Stimulated activated CD4-positive, alpha-beta T cell treated with anti-CD3 and anti-CD28 coated beads, Interleukin-15, amount 100 ng/mL, for 48 hours (primary cell): ENCODE measurements at regions not wholly inside any gene's neighbourhood (a gene's known extent, or its start where the extent isn't known, plus 50 kb on each side); places are given as distances from the start of the nearest gene placed in this dataset.
"Not testable (repeated sequence)": the region's sequence is repeated elsewhere in the genome, so short reads cannot be mapped to it uniquely, and the experiment has no call there.

Experiments
- DNase-seq, 2 donors: peaks; one replicate each; pipeline ENCODE4 v3.0.0-alpha.2; 2020; ENCODE audit warnings: low read depth in 2 of 2

- DNase-seq: no peak
Observed at GRCh38 chr4:28075401-28075956, 1214.8 kb downstream of the STIM2 start.

- not testable (repeated sequence) for DNase-seq
Observed at GRCh38 chr4:28077203-28077602, 1216.6 kb downstream of the STIM2 start.

GRCh38 chr4:28082686-28083390 is 1222.2 kb downstream of the STIM2 start:
- DNase-seq: no peak

DNA sequence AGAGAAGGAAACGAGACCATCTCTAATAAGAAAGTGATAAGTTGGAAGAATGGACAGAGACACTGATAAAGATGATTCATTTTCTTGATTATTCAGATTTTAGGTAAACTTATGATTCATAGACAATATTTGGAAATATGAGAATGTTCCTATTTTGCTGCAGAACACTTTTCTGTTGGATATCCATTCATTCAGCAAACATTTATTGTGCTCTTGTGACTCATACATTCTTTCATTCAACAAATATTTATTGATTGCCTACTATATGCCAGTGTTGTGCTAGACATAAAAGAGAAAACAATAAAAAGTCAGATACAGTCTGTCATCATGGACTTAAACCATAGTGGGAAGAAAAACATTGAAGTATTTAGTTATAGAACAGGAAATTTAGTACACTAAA is 1232.0 kb downstream of the STIM2 start:
- no peak for DNase-seq

DNA sequence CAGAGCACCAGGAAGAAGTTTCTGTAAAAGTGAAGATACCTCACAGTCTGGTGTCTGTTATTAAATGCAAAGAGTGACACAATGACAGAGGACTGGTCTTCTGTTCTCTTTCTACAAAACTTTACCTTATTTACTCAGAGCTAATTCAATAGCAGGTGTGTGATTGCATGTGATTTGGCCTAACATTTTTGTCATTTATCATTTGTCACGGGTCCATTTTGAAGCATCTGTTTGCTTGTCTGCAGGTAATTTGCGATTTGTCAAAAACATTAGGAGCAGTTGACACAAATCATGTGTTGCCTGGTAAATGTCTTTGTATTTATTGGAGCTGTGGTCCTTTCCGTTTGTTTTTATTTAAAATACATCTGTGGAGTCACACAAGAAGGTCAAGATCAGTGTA is 1232.4 kb downstream of the STIM2 start:
- no peak for DNase-seq

DNA sequence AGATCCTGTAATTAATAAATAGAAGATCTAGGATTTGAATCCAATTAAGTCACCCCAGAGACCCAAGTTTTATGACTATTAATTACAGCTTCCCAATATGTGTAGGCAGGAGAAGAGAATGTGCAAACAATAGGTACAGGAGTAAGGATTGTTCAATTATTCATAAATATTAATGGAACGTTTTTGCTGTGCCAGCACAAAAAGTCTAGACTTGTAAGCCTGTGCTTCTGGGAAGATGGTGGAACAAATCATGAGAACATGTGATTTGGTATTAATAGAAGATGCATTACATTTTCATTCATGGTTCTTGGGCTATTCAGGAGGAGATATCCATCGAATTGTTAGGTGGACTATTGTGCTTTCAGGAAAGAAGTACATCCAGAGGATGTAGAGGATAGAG is 1240.9 kb downstream of the STIM2 start:
- no peak for DNase-seq

- DNase-seq: no peak
Observed at GRCh38 chr4:28105271-28105859, 1244.7 kb downstream of the STIM2 start.

GRCh38 chr4:28106155-28106554 is 1245.5 kb downstream of the STIM2 start:
- DNase-seq: no peak

DNA sequence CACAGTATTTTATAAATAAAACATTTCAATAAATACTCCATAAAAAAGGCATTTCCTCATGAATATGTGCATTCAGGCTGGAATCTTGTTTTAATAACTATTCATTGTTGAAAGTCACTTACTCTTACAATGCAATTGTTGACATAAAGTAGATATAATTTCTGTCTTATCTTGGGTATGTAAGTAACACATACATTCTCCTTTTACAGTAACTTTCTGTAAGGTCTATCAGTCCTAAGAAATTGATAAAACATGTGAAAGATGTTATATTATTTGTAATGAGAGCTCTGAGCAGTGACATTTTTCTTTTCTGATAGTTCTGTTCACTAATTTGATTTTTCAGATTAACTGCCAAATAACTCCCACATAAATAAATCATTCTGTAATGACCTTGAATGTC is 1249.2 kb downstream of the STIM2 start:
- DNase-seq: no peak

DNA sequence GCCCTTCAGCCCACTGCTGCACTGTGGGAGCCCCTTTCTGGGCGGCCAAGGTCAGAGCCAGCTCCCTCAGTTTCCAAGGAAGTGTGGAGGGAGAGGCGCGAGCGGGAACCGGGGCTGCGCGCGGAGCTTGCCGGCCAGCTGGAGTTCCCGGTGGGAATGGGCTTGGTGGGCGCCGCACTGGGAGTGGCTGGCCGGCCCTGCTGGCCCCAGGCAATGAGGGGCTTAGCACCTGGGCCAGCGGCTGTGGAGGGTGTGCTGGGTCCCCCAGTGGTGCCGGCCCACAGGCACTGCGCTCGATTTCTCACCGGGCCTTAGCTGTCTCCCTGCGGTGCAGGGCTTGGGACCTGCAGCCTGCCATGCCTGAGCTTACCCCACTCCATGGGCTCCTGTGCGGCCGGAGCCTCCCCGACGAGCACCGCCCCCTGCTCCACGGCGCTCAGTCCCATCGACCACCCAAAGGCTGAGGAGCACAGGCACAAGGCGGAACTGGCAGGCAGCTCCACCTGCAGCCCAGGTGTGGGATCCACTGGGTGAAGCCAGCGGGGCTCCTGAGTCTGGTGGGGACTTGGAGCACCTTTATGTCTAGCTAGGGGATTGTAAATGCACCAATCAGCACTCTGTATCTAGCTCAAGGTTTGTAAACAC is 1252.2 kb downstream of the STIM2 start:
- DNase-seq: not testable (repeated sequence)

DNA sequence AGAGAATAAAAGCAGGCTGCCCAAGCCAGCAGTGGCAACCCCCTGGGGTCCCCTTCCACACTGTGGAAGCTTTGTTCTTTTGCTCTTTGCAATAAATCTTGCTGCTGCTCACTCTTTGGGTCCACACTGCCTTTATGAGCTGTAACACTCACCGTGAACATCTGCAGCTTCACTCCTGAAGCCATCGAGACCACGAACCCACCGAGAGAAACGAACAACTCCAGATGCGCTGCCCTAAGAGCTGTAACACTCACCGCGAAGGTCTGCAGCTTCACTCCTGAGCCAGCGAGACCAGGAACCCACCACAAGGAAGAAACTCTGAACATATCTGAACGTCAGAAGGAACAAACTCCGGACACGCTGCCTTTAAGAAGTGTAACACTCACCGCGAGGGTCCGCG is 1252.9 kb downstream of the STIM2 start:
- not testable (repeated sequence) for DNase-seq

- not testable (repeated sequence) for DNase-seq
Observed at GRCh38 chr4:28116526-28117083, 1256.0 kb downstream of the STIM2 start.

DNA sequence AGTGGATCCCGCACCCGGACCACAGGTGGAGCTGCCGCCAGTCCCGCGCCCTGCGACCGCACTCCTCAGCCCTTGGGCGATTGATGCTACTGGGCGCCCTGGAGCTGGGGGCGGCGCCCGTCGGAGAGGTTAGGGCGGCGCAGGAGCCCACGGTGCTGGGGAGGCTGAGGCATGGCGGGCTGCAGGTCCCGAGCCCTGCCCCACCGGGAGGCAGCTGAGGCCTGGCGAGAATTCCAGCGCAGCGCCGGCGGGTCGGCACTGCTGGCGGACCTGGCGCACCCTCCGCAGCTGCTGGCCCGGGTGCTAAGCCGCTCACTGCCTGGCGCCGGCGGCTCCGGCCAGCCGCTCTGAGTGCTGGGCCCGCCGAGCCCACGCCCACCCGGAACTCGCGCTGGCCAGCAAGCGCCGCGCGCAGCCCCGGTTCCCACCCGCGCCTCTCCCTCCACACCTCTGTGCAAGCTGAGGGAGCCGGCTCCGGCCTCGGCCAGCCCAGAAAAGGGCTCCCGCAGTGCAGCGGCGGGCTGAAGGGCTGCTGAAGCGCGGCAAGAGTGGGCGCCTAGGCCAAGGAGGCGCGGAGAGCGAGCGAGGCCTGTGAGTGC is 1256.5 kb downstream of the STIM2 start:
- no peak for DNase-seq

DNA sequence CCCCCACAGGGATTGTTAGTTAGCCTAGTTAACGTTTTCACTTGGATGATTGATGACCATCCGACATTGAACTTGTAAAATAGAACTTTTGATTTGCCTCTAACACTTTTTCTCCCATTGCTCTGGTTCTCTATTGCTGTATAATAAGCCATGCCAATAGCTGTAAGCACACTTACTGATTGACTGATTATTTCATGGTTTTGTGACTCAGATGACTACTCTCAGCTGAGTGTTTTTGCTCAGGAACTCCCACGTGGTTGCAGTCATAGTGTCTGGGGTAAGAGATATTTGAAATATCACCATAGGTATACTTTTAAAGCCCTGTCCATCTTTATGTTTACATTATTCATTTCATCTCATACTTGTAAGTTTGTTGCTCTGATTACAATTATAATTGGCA is 1285.5 kb downstream of the STIM2 start:
- DNase-seq: no peak

DNA sequence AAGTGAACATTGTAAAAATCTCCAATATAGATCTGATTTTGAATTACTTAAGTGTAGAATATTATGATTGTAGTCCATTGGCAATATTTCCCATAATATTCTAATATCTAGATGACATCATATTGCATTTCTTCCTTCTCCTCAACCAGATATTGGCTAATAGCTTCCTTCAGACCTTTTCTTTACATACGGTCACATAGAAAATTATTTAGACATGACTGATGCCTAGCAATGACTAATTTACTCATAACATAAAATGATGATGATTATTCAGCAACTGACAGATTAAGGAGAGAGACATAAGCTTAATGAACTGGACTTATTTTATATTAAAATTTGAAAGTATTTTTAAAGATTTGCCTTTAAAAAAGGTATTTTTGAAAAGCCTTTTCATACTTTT is 1287.6 kb downstream of the STIM2 start:
- no peak for DNase-seq

GRCh38 chr4:28149762-28150161 is 1289.1 kb downstream of the STIM2 start:
- DNase-seq: no peak

- no peak for DNase-seq
Observed at GRCh38 chr4:28151314-28151713, 1290.7 kb downstream of the STIM2 start.

DNA sequence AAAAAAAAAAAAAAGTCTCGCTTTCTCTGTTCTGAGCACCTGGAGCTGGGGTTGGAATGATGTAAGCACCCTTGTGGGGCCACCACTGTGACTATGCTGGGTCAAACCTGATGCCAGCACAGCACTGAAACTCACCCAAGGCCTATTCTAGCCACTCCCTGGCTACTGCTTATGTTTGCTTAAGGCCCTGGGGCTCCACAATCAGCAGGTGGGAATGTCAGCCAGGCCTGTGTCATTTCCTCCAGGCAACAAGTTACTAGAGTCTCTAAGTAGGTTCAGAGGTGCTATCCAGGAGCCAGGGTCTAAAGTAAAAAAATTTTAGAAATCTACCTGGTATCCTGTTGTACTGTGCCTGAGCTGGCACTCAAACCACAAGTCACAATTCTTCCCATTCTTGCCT is 1306.8 kb downstream of the STIM2 start:
- DNase-seq: no peak

DNA sequence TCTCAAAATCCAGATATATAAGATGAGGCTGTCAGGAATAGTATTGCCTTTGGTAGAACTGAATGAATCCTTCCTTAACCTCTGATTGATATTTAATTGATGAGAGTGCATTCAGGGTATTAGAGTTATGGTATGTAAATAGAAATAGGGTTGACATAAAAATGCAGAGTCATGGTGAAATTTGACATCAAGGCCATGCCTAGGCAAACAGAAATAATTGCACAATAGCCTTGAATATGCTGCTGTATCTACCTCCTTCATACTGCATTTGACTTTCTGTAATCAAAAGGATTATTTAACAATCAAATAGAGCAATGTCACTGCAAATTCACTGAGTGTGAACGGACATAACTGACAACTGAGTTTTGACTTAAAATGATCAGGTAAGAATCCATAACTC is 1316.3 kb downstream of the STIM2 start:
- no peak for DNase-seq

GRCh38 chr4:28177641-28178040 is 1317.0 kb downstream of the STIM2 start:
- no peak for DNase-seq

GRCh38 chr4:28179126-28179525 is 1318.5 kb downstream of the STIM2 start:
- DNase-seq: no peak

DNA sequence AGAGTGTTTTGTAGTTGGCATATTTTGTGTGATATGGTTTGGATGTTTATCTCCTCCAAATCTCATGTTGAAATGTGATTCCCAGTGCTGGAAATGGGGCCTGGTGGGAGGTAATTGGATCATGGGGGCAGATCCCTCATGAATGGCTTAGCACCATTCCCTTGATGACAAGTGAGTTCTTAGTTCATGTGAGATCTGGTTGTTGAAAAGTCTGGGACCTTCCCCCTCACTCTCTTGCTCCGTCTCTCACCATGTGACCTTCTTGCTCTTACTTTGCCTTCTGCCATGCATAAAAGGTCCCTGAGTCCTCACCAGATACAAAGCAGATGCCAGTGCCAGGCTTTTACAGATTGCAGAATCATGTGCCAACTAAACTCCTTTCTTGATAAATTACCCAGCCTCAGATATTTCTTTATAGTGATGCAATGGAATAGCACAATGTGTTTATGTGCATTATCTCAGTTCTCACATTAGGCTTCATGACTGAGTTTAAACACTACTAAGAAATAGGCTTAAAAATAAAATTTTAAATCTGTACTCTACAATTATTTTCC is 1348.8 kb downstream of the STIM2 start:
- no peak for DNase-seq
